GM19025 (cell line): ENCODE measurements at regions not wholly inside any gene's neighbourhood (a gene's known extent, or its start where the extent isn't known, plus 50 kb on each side); places are given as distances from the start of the nearest gene placed in this dataset.

Experiments
- ATAC-seq: cut with Tn5 transposase; IDR thresholded peaks from one replicate; pipeline ENCODE4 v1.9.1; 2021; ENCODE audit warnings: mild to moderate bottlenecking, low read depth, moderate library complexity; ENCODE audit not compliant: unreplicated experiment

- ATAC-seq = no peak
Measured at GRCh38 chr5:53211799-53212198, 102.2 kb upstream of the MOCS2 start.

- ATAC-seq = peak; percentile 36
Measured at GRCh38 chr5:53219174-53219573, 109.6 kb upstream of the MOCS2 start.

- peak; percentile 54 for ATAC-seq
Measured at GRCh38 chr5:53219610-53220009, 110.1 kb upstream of the MOCS2 start.

GRCh38 chr5:53233645-53234405 lies 124.3 kb upstream of the MOCS2 start:
- no peak for ATAC-seq

- ATAC-seq = no peak
Measured at GRCh38 chr5:53236683-53237082, 127.1 kb upstream of the MOCS2 start.

- no peak for ATAC-seq
Measured at GRCh38 chr5:53237876-53238275, 128.3 kb upstream of the MOCS2 start.

- ATAC-seq = no peak
Measured at GRCh38 chr5:53239301-53239990, 129.9 kb upstream of the MOCS2 start.

GRCh38 chr5:53240661-53241060 lies 131.1 kb upstream of the MOCS2 start:
- no peak for ATAC-seq

- ATAC-seq = no peak
Measured at GRCh38 chr5:53241572-53241971, 132.0 kb upstream of the MOCS2 start.

- no peak for ATAC-seq
Measured at GRCh38 chr5:53243403-53243802, 133.8 kb upstream of the MOCS2 start.

- ATAC-seq = no peak
Measured at GRCh38 chr5:53246042-53246836, 136.7 kb upstream of the MOCS2 start.

GRCh38 chr5:53249529-53250200 lies 140.1 kb upstream of the MOCS2 start:
- ATAC-seq = no peak

GRCh38 chr5:53250201-53250550 lies 140.6 kb upstream of the MOCS2 start:
- no peak for ATAC-seq

GRCh38 chr5:53253421-53253871 lies 143.9 kb upstream of the MOCS2 start:
- no peak for ATAC-seq

- no peak for ATAC-seq
Measured at GRCh38 chr5:53256746-53257145, 147.2 kb upstream of the MOCS2 start.

- no peak for ATAC-seq
Measured at GRCh38 chr5:53257806-53258373, 148.3 kb upstream of the MOCS2 start.

GRCh38 chr5:53259176-53259575 lies 149.6 kb upstream of the MOCS2 start:
- no peak for ATAC-seq

GRCh38 chr5:53260446-53260845 lies 150.9 kb upstream of the MOCS2 start:
- no peak for ATAC-seq

GRCh38 chr5:53261245-53261644 lies 151.7 kb upstream of the MOCS2 start:
- ATAC-seq = no peak

GRCh38 chr5:53262348-53262970 lies 152.9 kb upstream of the MOCS2 start:
- no peak for ATAC-seq
